ENCODE measurements at regions not wholly inside any gene's neighbourhood (a gene's known extent, or its start where the extent isn't known, plus 50 kb on each side); places are given as distances from the start of the nearest gene placed in this dataset.

DNA sequence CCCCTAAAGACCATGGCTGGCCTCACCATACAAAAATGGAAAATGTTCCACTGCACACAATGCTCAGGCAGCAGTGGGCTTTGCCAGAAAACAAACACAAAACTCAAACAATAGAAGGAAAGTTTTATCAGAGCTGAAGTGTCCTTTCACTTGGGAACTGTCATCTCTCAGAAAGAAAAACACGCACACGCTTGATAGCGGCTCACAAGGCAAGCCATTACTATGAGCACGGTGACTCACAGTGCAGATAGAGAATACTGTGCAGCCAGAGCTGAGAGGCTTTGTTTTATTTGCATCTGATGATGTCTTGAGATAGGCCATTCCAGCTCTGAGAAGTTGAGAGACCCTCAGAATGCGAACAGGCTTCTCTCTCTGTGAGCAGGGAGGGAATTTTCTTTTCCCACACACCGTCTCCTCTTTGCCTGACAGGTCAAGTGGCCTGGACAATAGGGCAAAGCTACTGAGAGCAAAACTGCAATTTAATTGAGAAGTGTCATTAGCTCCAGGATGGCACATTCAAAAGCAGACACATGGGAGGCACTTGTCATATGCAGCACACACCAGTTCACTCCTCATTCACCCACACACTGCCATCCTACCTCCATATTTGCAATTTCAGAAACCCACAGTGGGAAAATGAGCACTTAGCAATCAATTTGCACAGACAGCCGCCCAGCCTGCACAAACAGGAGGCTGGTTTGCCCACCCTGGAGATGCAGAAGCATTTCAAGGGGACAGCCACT, 236.6 kb downstream of the SS18 start:
- Histone ChIP-seq H3K79me2 (ENCODE audit: control insufficient read depth, insufficient read depth, low read length) (no peaks in the 10 kb centered on the region), H3K4me1 (ENCODE audit: control insufficient read depth, extremely low read depth, insufficient read depth, low read length) (no peaks in the 10 kb centered on the region), H3K4me2 (ENCODE audit: control insufficient read depth, extremely low read depth, insufficient read depth, low read depth, low read length) (no peak overlapping the region), H3K9me1 (ENCODE audit: control insufficient read depth, extremely low read depth, insufficient read depth, low read length) (no peaks in the 10 kb centered on the region), H4K20me1 (ENCODE audit: control insufficient read depth, extremely low read depth, insufficient read depth, low read length) (no peaks in the 10 kb centered on the region), H3K4me3 (ENCODE audit: control insufficient read depth in 2 of 3, extremely low read depth in 1 of 3, insufficient read depth in 2 of 3, low read depth in 1 of 3, low read length in 3 of 3) (no peak overlapping the region), H3K27ac (ENCODE audit: control insufficient read depth, insufficient read depth, low read length) (no peak overlapping the region), H3K9ac (ENCODE audit: control insufficient read depth, extremely low read depth, insufficient read depth, low read length) (no peak overlapping the region), H3K9me3 (ENCODE audit: control insufficient read depth, low read depth, low read length) (no peaks in the 10 kb centered on the region), H3K27me3 (ENCODE audit: control insufficient read depth, extremely low read depth, insufficient read depth, low read length) (no peaks in the 10 kb centered on the region), H3K36me3 (ENCODE audit: control insufficient read depth in 2 of 2, extremely low read depth in 1 of 2, insufficient read depth in 2 of 2, low read length in 2 of 2) (no peaks in the 10 kb centered on the region), H2AFZ (ENCODE audit: control insufficient read depth, low read length) (no peak overlapping the region)
- FAIRE-seq (no peak), DNase-seq (ENCODE audit: low read depth, low spot score) (no peak)
- dilution Hi-C loops (cut with MboI; ENCODE audit: extremely low pct_ligation_motif_present, low sequenced_read_pairs): no loop called here
- TF ChIP-seq, protein P1, sequence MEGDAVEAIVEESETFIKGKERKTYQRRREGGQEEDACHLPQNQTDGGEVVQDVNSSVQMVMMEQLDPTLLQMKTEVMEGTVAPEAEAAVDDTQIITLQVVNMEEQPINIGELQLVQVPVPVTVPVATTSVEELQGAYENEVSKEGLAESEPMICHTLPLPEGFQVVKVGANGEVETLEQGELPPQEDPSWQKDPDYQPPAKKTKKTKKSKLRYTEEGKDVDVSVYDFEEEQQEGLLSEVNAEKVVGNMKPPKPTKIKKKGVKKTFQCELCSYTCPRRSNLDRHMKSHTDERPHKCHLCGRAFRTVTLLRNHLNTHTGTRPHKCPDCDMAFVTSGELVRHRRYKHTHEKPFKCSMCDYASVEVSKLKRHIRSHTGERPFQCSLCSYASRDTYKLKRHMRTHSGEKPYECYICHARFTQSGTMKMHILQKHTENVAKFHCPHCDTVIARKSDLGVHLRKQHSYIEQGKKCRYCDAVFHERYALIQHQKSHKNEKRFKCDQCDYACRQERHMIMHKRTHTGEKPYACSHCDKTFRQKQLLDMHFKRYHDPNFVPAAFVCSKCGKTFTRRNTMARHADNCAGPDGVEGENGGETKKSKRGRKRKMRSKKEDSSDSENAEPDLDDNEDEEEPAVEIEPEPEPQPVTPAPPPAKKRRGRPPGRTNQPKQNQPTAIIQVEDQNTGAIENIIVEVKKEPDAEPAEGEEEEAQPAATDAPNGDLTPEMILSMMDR (optimal IDR thresholded peaks at IDR 0.05 in 1 of 3, IDR thresholded peaks at IDR 0.05 in 1 of 3, conservative IDR thresholded peaks at IDR 0.05 in 1 of 3; ENCODE audit: extremely low read depth in 1 of 3, insufficient read depth in 2 of 3, low read length in 3 of 3): no peak
- no peak for TF ChIP-seq EZH2 (IDR thresholded peaks at IDR 0.05; ENCODE audit: low read length)

GRCh38 chr18:25843791-25844190, 246.6 kb downstream of the SS18 start:
- Histone ChIP-seq H3K27ac (ENCODE audit: control insufficient read depth, insufficient read depth, low read length) (no peak overlapping the region), H3K36me3 (ENCODE audit: control insufficient read depth in 2 of 2, extremely low read depth in 1 of 2, insufficient read depth in 2 of 2, low read length in 2 of 2) (no peaks in the 10 kb centered on the region), H2AFZ (ENCODE audit: control insufficient read depth, low read length) (no peak overlapping the region), H3K27me3 (ENCODE audit: control insufficient read depth, extremely low read depth, insufficient read depth, low read length) (no peaks in the 10 kb centered on the region), H3K4me2 (ENCODE audit: control insufficient read depth, extremely low read depth, insufficient read depth, low read depth, low read length) (no peak overlapping the region), H3K4me3 (ENCODE audit: control insufficient read depth in 2 of 3, extremely low read depth in 1 of 3, insufficient read depth in 2 of 3, low read depth in 1 of 3, low read length in 3 of 3) (no peak overlapping the region), H4K20me1 (ENCODE audit: control insufficient read depth, extremely low read depth, insufficient read depth, low read length) (no peaks in the 10 kb centered on the region), H3K79me2 (ENCODE audit: control insufficient read depth, insufficient read depth, low read length) (no peaks in the 10 kb centered on the region), H3K4me1 (ENCODE audit: control insufficient read depth, extremely low read depth, insufficient read depth, low read length) (no peaks in the 10 kb centered on the region), H3K9me1 (ENCODE audit: control insufficient read depth, extremely low read depth, insufficient read depth, low read length) (no peaks in the 10 kb centered on the region), H3K9ac (ENCODE audit: control insufficient read depth, extremely low read depth, insufficient read depth, low read length) (no peak overlapping the region), H3K9me3 (ENCODE audit: control insufficient read depth, low read depth, low read length) (no peaks in the 10 kb centered on the region)
- dilution Hi-C loops (cut with MboI; ENCODE audit: extremely low pct_ligation_motif_present, low sequenced_read_pairs): no loop called here
- TF ChIP-seq EZH2 (IDR thresholded peaks at IDR 0.05; ENCODE audit: low read length): no peak
- TF ChIP-seq, protein P1 (optimal IDR thresholded peaks at IDR 0.05 in 1 of 3, IDR thresholded peaks at IDR 0.05 in 1 of 3, conservative IDR thresholded peaks at IDR 0.05 in 1 of 3; ENCODE audit: extremely low read depth in 1 of 3, insufficient read depth in 2 of 3, low read length in 3 of 3): no peak
- no peak for DNase-seq (ENCODE audit: low read depth, low spot score)
- FAIRE-seq: no peak

Measured in keratinocyte (primary cell).